ENCODE measurements at regions not wholly inside any gene's neighbourhood (a gene's known extent, or its start where the extent isn't known, plus 50 kb on each side); places are given as distances from the start of the nearest gene placed in this dataset.

DNA sequence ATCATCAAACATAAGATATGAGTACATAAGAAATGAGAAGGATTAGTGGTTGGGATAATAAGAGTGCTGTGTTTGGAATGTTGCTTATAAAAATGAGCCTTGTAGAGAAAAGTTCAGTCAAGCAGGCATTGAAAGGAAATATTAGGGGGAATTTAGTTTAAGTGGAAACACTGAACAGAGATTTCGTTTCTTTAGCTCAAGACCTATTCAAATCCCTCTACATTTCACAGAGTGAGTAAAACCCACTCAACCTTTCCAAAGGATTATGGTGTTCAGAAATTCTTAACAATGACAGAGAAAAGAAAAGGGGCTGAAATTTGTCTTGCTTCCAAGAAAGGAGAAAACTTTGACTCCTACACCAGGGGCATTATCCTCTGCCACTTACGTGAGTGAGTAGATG, 1072.4 kb upstream of the LCORL start:
- H3K36me3 ChIP-seq (ENCODE audit: control insufficient read depth, insufficient read depth, low read length), result no peaks in the 10 kb centered on the region
- no peak overlapping the region for H3K4me3 ChIP-seq (replicated peaks; ENCODE audit: low read depth, low read length)
- no peak for DNase-seq (ENCODE audit: extremely low read depth, insufficient read length)
- no peaks in the 10 kb centered on the region for H3K27me3 ChIP-seq (replicated peaks; ENCODE audit: control insufficient read depth, insufficient read depth, low read length)
- TF ChIP-seq CTCF (IDR thresholded peaks at IDR 0.05; ENCODE audit: insufficient read depth, low read length, poor library complexity, severe bottlenecking), result no peak

DNA sequence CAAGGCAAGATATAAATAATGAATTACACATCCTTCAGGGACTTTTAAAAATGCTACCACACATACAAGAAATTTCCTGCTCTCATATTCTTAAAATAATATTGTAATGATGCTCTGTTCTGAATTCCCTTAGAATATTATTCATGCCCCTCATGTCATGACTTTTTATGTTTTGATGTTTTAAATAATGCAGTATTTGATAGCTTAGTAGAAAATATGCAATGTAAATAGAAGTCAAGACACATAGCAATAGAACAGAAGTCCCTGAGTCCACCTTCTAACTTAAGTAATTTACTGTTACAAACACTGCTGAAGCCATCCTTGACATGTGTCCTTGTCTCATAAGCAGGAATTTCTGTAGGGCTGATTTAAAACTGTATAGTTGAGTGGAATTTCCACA, 1071.2 kb upstream of the LCORL start:
- H3K36me3 ChIP-seq (ENCODE audit: control insufficient read depth, insufficient read depth, low read length), result no peaks in the 10 kb centered on the region
- no peaks in the 10 kb centered on the region for H3K27me3 ChIP-seq (replicated peaks; ENCODE audit: control insufficient read depth, insufficient read depth, low read length)
- no peak for TF ChIP-seq CTCF (IDR thresholded peaks at IDR 0.05; ENCODE audit: insufficient read depth, low read length, poor library complexity, severe bottlenecking)

DNA sequence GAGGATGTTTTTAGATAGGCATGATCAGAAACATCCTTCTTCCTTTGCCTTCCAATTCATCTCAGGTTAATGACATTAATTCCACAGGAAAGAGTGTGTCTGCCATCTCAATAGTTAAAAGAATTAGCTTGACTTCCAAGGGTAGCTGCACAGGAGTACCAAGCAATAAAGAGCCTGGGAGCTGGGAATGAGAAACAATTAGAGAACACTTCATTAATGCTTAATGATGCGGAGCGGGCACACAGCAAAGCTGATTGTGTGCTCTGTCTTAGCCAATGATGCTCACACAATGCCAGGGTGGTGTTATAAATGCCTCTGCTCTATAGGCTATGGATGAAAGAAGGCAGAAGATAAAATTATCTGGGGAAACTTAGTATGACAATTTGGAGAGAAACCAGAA, 1052.5 kb upstream of the LCORL start:
- Histone ChIP-seq H3K27me3 (replicated peaks; ENCODE audit: control insufficient read depth, insufficient read depth, low read length) (no peaks in the 10 kb centered on the region), H3K4me3 (replicated peaks; ENCODE audit: low read depth, low read length) (no peak overlapping the region), H3K36me3 (ENCODE audit: control insufficient read depth, insufficient read depth, low read length) (no peaks in the 10 kb centered on the region)
- DNase-seq (ENCODE audit: extremely low read depth, insufficient read length), result no peak
- no peak for TF ChIP-seq CTCF (IDR thresholded peaks at IDR 0.05; ENCODE audit: insufficient read depth, low read length, poor library complexity, severe bottlenecking)

More for the DNA sequence above, 1071.2 kb upstream of the LCORL start:
- DNase-seq (ENCODE audit: extremely low read depth, insufficient read length), result no peak
- H3K4me3 ChIP-seq (replicated peaks; ENCODE audit: low read depth, low read length), result no peak overlapping the region

- H3K4me3 ChIP-seq (replicated peaks; ENCODE audit: low read depth, low read length), result no peak overlapping the region
- TF ChIP-seq CTCF (IDR thresholded peaks at IDR 0.05; ENCODE audit: insufficient read depth, low read length, poor library complexity, severe bottlenecking), result no peak
- no peaks in the 10 kb centered on the region for H3K27me3 ChIP-seq (replicated peaks; ENCODE audit: control insufficient read depth, insufficient read depth, low read length)
- DNase-seq (ENCODE audit: extremely low read depth, insufficient read length), result no peak
- H3K36me3 ChIP-seq (ENCODE audit: control insufficient read depth, insufficient read depth, low read length), result no peaks in the 10 kb centered on the region
Measured at GRCh38 chr4:19063662-19064061, 1042.1 kb upstream of the LCORL start.

GRCh38 chr4:19054916-19055315, 1033.4 kb upstream of the LCORL start:
- Histone ChIP-seq H3K4me3 (replicated peaks; ENCODE audit: low read depth, low read length) (no peak overlapping the region), H3K36me3 (ENCODE audit: control insufficient read depth, insufficient read depth, low read length) (no peaks in the 10 kb centered on the region), H3K27me3 (replicated peaks; ENCODE audit: control insufficient read depth, insufficient read depth, low read length) (no peaks in the 10 kb centered on the region)
- no peak for TF ChIP-seq CTCF (IDR thresholded peaks at IDR 0.05; ENCODE audit: insufficient read depth, low read length, poor library complexity, severe bottlenecking)
- no peak for DNase-seq (ENCODE audit: extremely low read depth, insufficient read length)

DNA sequence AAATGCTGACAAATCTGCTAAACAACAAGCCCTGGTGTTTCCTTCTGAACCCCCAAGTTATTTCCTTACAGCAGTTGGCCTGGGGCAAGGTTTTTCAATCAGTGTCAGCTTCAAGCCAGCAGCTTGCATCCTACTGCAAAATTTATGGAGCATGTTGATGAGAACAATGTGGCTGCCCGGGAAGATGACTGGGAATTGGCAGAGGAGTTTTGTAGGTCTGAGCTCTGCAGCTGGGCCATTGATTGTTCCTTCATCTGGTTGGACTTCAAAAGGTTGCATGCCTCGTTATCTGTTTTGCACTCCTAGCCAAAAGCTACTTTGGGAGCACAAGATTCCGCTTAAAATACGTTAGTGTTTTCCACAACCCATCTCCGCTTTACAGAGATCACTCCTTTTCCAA, 1030.3 kb upstream of the LCORL start:
- Histone ChIP-seq H3K36me3 (ENCODE audit: control insufficient read depth, insufficient read depth, low read length) (no peaks in the 10 kb centered on the region), H3K27me3 (replicated peaks; ENCODE audit: control insufficient read depth, insufficient read depth, low read length) (no peaks in the 10 kb centered on the region), H3K4me3 (replicated peaks; ENCODE audit: low read depth, low read length) (no peak overlapping the region)
- DNase-seq (ENCODE audit: extremely low read depth, insufficient read length), result no peak
- no peak for TF ChIP-seq CTCF (IDR thresholded peaks at IDR 0.05; ENCODE audit: insufficient read depth, low read length, poor library complexity, severe bottlenecking)

All from GM06990 (cell line).